SK-N-SH treated with all-trans-retinoic acid at 6 μM for 48 hours (cell line): ENCODE measurements at regions not wholly inside any gene's neighbourhood (a gene's known extent, or its start where the extent isn't known, plus 50 kb on each side); places are given as distances from the start of the nearest gene placed in this dataset.

ENCODE experiments used
- ATAC-seq: fragments of 200-7000 bp; cut with Tn5 transposase; 3 replicates; pipeline ENCODE4 v1.9.1; 2020; ENCODE audit warnings: mild to moderate bottlenecking, moderate library complexity
- CSDC2 ChIP-seq: fragments of 250-450 bp; sonication (Bioruptor Pico); IDR thresholded peaks from 2 replicates; pipeline ENCODE4 v1.5.0; 2020; ENCODE audit warnings: mild to moderate bottlenecking, moderate library complexity
- CSRNP3 ChIP-seq: fragments of 250-450 bp; sonication (Bioruptor Pico); IDR thresholded peaks from 2 replicates; pipeline ENCODE4 v1.5.1; 2021; ENCODE audit warnings: mild to moderate bottlenecking, moderate library complexity
- ESRRG ChIP-seq: fragments of 250-450 bp; sonication (Bioruptor Pico); IDR thresholded peaks from 2 replicates; pipeline ENCODE4 v1.6.1; 2021; ENCODE audit warnings: mild to moderate bottlenecking
- ISL1 ChIP-seq: fragments of 250-450 bp; sonication (Bioruptor Pico); IDR thresholded peaks from 2 replicates; pipeline ENCODE4 v2.1.2; 2022; ENCODE audit warnings: mild to moderate bottlenecking, moderate library complexity
- OSR1 ChIP-seq: fragments of 250-450 bp; sonication (Bioruptor Pico); IDR thresholded peaks from 2 replicates; pipeline ENCODE4 v1.8.0; 2022; ENCODE audit warnings: moderate library complexity, mild to moderate bottlenecking, inconsistent platforms
- POU6F1 ChIP-seq: fragments of 250-450 bp; sonication (Bioruptor Pico); IDR thresholded peaks from 2 replicates; pipeline ENCODE4 v1.8.0; 2021; ENCODE audit warnings: low read depth, mild to moderate bottlenecking, moderate library complexity, borderline replicate concordance
- PPARA ChIP-seq: fragments of 250-450 bp; sonication (Bioruptor Pico); IDR thresholded peaks from 2 replicates; pipeline ENCODE4 v1.5.0; 2020; ENCODE audit warnings: mild to moderate bottlenecking, borderline replicate concordance
- RARB ChIP-seq: fragments of 250-450 bp; sonication (Bioruptor Pico); IDR thresholded peaks from 2 replicates; pipeline ENCODE4 v1.8.0; 2021; ENCODE audit warnings: mild to moderate bottlenecking, moderate library complexity
- SNAI2 ChIP-seq: fragments of 250-450 bp; sonication (Bioruptor Pico); IDR thresholded peaks from 2 replicates; pipeline ENCODE4 v1.5.0; 2020; ENCODE audit warnings: mild to moderate bottlenecking, moderate library complexity
- TCF4 ChIP-seq: fragments of 250-450 bp; sonication (Bioruptor Pico); IDR thresholded peaks from 2 replicates; pipeline ENCODE4 v1.8.0; 2021; ENCODE audit warnings: mild to moderate bottlenecking, moderate library complexity, borderline replicate concordance
- TSHZ2 ChIP-seq: fragments of 250-450 bp; sonication (Bioruptor Pico); IDR thresholded peaks from 2 replicates; pipeline ENCODE4 v1.5.0; 2020; ENCODE audit warnings: mild to moderate bottlenecking, moderate library complexity
- ZC3H10 ChIP-seq: fragments of 250-450 bp; sonication (Bioruptor Pico); IDR thresholded peaks from 2 replicates; pipeline ENCODE4 v1.5.1; 2021; ENCODE audit warnings: mild to moderate bottlenecking, moderate library complexity
- ZFP3 ChIP-seq: fragments of 250-450 bp; sonication (Bioruptor Pico); IDR thresholded peaks from 2 replicates; pipeline ENCODE4 v1.5.0; 2020; ENCODE audit warnings: mild to moderate bottlenecking, moderate library complexity
- ZFP30 ChIP-seq: fragments of 450-650 bp; formaldehyde crosslinking; IDR thresholded peaks from 2 replicates; pipeline ENCODE4 v1.5.0; 2022; ENCODE audit warnings: mild to moderate bottlenecking, moderate library complexity
- ZNF565 ChIP-seq: fragments of 450-650 bp; formaldehyde crosslinking; conservative IDR thresholded peaks from 2 replicates; pipeline ENCODE4 v1.5.0; 2020; ENCODE audit warnings: low read depth, mild to moderate bottlenecking, moderate library complexity
- ZNF70 ChIP-seq: fragments of 450-650 bp; formaldehyde crosslinking; IDR thresholded peaks from 2 replicates; pipeline ENCODE4 v1.5.0; 2020; ENCODE audit warnings: mild to moderate bottlenecking, moderate library complexity
- ZNF8 ChIP-seq: fragments of 450-650 bp; formaldehyde crosslinking; IDR thresholded peaks from 2 replicates; pipeline ENCODE4 v1.5.0; 2020; ENCODE audit warnings: mild to moderate bottlenecking, moderate library complexity

- TF ChIP-seq ZFP30 (CRISPR knock-in tag): no peak
- TF ChIP-seq POU6F1 (CRISPR knock-in tag): no peak
Observed at GRCh38 chr2:52918551-52918950, 849.1 kb upstream of the CHAC2 start (continued).

- no peak for ATAC-seq
- TF ChIP-seq ZC3H10 (CRISPR knock-in tag) (no peak), CSDC2 (CRISPR knock-in tag) (no peak), ZNF565 (CRISPR knock-in tag) (no peak), TCF4 (CRISPR knock-in tag) (no peak), SNAI2 (no peak)
Observed at GRCh38 chr2:52916981-52917380, 850.6 kb upstream of the CHAC2 start.

- no peak for ATAC-seq
Observed at GRCh38 chr2:52904355-52904891, 863.2 kb upstream of the CHAC2 start.

GRCh38 chr2:52897511-52898044 is 870.0 kb upstream of the CHAC2 start:
- no peak for TF ChIP-seq ZFP30 (CRISPR knock-in tag)
- TF ChIP-seq ZC3H10 (CRISPR knock-in tag): no peak
- TF ChIP-seq ZNF70 (CRISPR knock-in tag): no peak
- no peak for TF ChIP-seq RARB (CRISPR knock-in tag)
- TF ChIP-seq ZFP3 (CRISPR knock-in tag): no peak
- no peak for TF ChIP-seq ESRRG
- TF ChIP-seq ZNF565 (CRISPR knock-in tag): no peak
- no peak for TF ChIP-seq TCF4 (CRISPR knock-in tag)
- TF ChIP-seq PPARA (CRISPR knock-in tag): no peak
- TF ChIP-seq SNAI2: no peak
- no peak for TF ChIP-seq CSRNP3 (CRISPR knock-in tag)
- TF ChIP-seq TSHZ2 (CRISPR knock-in tag): no peak
- no peak for TF ChIP-seq CSDC2 (CRISPR knock-in tag)
- no peak for ATAC-seq

More at GRCh38 chr2:52904355-52904891, 863.2 kb upstream of the CHAC2 start:
- TF ChIP-seq TSHZ2 (CRISPR knock-in tag) (no peak), RARB (CRISPR knock-in tag) (no peak), ZFP3 (CRISPR knock-in tag) (no peak), ZNF70 (CRISPR knock-in tag) (no peak), ISL1 (no peak), ZNF8 (no peak), CSRNP3 (CRISPR knock-in tag) (no peak), PPARA (CRISPR knock-in tag) (no peak), TCF4 (CRISPR knock-in tag) (no peak), OSR1 (CRISPR knock-in tag) (no peak)
